SW480 (cell line): ENCODE measurements at regions not wholly inside any gene's neighbourhood (a gene's known extent, or its start where the extent isn't known, plus 50 kb on each side); places are given as distances from the start of the nearest gene placed in this dataset.
"Not testable (repeated sequence)": the region's sequence is repeated elsewhere in the genome, so short reads cannot be mapped to it uniquely, and the experiment has no call there.

Experiments
- DNase-seq: peaks from one replicate; pipeline ENCODE4 v3.0.0-alpha.2; 2016; ENCODE audit warnings: low spot score

- DNase-seq: not testable (repeated sequence)
Observed at GRCh38 chr7:115206374-115206773, 284.5 kb downstream of the MDFIC start.

GRCh38 chr7:115198143-115198542 lies 276.2 kb downstream of the MDFIC start:
- DNase-seq: no peak

GRCh38 chr7:115195208-115195607 lies 273.3 kb downstream of the MDFIC start:
- DNase-seq: no peak

- no peak for DNase-seq
Observed at GRCh38 chr7:115191526-115191925, 269.6 kb downstream of the MDFIC start.

GRCh38 chr7:115183431-115184057 lies 261.6 kb downstream of the MDFIC start:
- DNase-seq: no peak

- DNase-seq: no peak
Observed at GRCh38 chr7:115178835-115179234, 256.9 kb downstream of the MDFIC start.

GRCh38 chr7:115177823-115178222 lies 255.9 kb downstream of the MDFIC start:
- no peak for DNase-seq

GRCh38 chr7:115177103-115177502 lies 255.2 kb downstream of the MDFIC start:
- no peak for DNase-seq

- not testable (repeated sequence) for DNase-seq
Observed at GRCh38 chr7:115172397-115172796, 250.5 kb downstream of the MDFIC start.

- DNase-seq: no peak
Observed at GRCh38 chr7:115153769-115154477, 232.0 kb downstream of the MDFIC start.

- no peak for DNase-seq
Observed at GRCh38 chr7:115153176-115153575, 231.3 kb downstream of the MDFIC start.

- no peak for DNase-seq
Observed at GRCh38 chr7:115146148-115146547, 224.3 kb downstream of the MDFIC start.

GRCh38 chr7:115145512-115145911 lies 223.6 kb downstream of the MDFIC start:
- DNase-seq: no peak

- DNase-seq: no peak
Observed at GRCh38 chr7:115137816-115138215, 215.9 kb downstream of the MDFIC start.

- no peak for DNase-seq
Observed at GRCh38 chr7:115136796-115137443, 215.0 kb downstream of the MDFIC start.

- no peak for DNase-seq
Observed at GRCh38 chr7:115135769-115136410, 214.0 kb downstream of the MDFIC start.

- DNase-seq: no peak
Observed at GRCh38 chr7:115135146-115135545, 213.3 kb downstream of the MDFIC start.

GRCh38 chr7:115133248-115133647 lies 211.4 kb downstream of the MDFIC start:
- DNase-seq: no peak

- no peak for DNase-seq
Observed at GRCh38 chr7:115132096-115132495, 210.2 kb downstream of the MDFIC start.

GRCh38 chr7:115128154-115128553 lies 206.3 kb downstream of the MDFIC start:
- DNase-seq: no peak

- no peak for DNase-seq
Observed at GRCh38 chr7:115127399-115128021, 205.6 kb downstream of the MDFIC start.

- DNase-seq: no peak
Observed at GRCh38 chr7:115125750-115126149, 203.9 kb downstream of the MDFIC start.
